ENCODE measurements at regions not wholly inside any gene's neighbourhood (a gene's known extent, or its start where the extent isn't known, plus 50 kb on each side); places are given as distances from the start of the nearest gene placed in this dataset.
"Not testable (repeated sequence)": the region's sequence is repeated elsewhere in the genome, so short reads cannot be mapped to it uniquely, and the experiment has no call there.

GRCh38 chr21:14670409-14670808 lies 124.3 kb upstream of the SAMSN1 start:
- no peak overlapping the region for H2AFZ ChIP-seq (ENCODE audit: low read length)
- H3K79me2 ChIP-seq (ENCODE audit: insufficient read depth, low read length): no peaks in the 10 kb centered on the region
- no peak for TF ChIP-seq CTCF (IDR thresholded peaks at IDR 0.05; ENCODE audit: extremely low read depth, low read depth, low read length)
- no peaks in the 10 kb centered on the region for H3K36me3 ChIP-seq (ENCODE audit: insufficient read depth, low read length)
- no peak for DNase-seq (ENCODE audit: insufficient read length, low spot score, missing footprints)
- no peaks in the 10 kb centered on the region for H4K20me1 ChIP-seq (ENCODE audit: insufficient read depth, low read length)
- H3K27me3 ChIP-seq (ENCODE audit: insufficient read depth, low read length): no peaks in the 10 kb centered on the region
- no peaks in the 10 kb centered on the region for H3K9me3 ChIP-seq (ENCODE audit: low read depth, low read length)
- no peak overlapping the region for H3K4me3 ChIP-seq (ENCODE audit: insufficient read depth, low read length)
- no peak overlapping the region for H3K27ac ChIP-seq (ENCODE audit: low read depth, low read length)
- H3K4me2 ChIP-seq (ENCODE audit: insufficient read depth, low read length): no peak overlapping the region
- no peaks in the 10 kb centered on the region for H3K4me1 ChIP-seq (ENCODE audit: insufficient read depth, low read length)

DNA sequence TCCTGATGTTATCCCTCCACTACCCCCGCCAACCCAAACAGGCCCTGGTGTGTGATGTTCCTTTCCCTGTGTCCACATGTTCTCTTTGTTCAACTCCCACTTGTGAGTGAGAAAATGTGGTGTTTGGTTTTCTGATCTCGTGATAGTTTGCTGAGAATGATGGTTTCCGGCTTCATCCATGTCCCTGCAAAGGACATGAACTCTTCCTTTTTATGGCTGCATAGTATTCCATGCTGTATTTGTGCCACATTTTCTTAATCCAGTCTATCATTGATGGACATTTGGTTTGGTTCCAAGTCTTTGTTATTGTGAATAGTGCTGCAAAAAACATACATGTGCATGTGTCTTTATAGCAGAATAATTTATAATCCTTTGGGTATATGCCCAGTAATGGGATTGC lies 123.0 kb upstream of the SAMSN1 start:
- H3K79me2 ChIP-seq (ENCODE audit: insufficient read depth, low read length); H3K4me1 ChIP-seq (ENCODE audit: insufficient read depth, low read length); H3K4me3 ChIP-seq (ENCODE audit: insufficient read depth, low read length); H3K9me3 ChIP-seq (ENCODE audit: low read depth, low read length); DNase-seq (ENCODE audit: insufficient read length, low spot score, missing footprints); H3K4me2 ChIP-seq (ENCODE audit: insufficient read depth, low read length); H3K36me3 ChIP-seq (ENCODE audit: insufficient read depth, low read length); H3K27me3 ChIP-seq (ENCODE audit: insufficient read depth, low read length); H4K20me1 ChIP-seq (ENCODE audit: insufficient read depth, low read length); H3K27ac ChIP-seq (ENCODE audit: low read depth, low read length); H2AFZ ChIP-seq (ENCODE audit: low read length): not testable (repeated sequence)

- no peak for TF ChIP-seq CTCF (IDR thresholded peaks at IDR 0.05; ENCODE audit: extremely low read depth, low read depth, low read length)
- Histone ChIP-seq H3K4me2 (ENCODE audit: insufficient read depth, low read length) (no peak overlapping the region), H3K4me3 (ENCODE audit: insufficient read depth, low read length) (no peak overlapping the region), H3K9me3 (ENCODE audit: low read depth, low read length) (no peaks in the 10 kb centered on the region), H3K27me3 (ENCODE audit: insufficient read depth, low read length) (no peaks in the 10 kb centered on the region), H3K79me2 (ENCODE audit: insufficient read depth, low read length) (no peaks in the 10 kb centered on the region), H2AFZ (ENCODE audit: low read length) (no peak overlapping the region), H3K4me1 (ENCODE audit: insufficient read depth, low read length) (no peaks in the 10 kb centered on the region), H4K20me1 (ENCODE audit: insufficient read depth, low read length) (no peaks in the 10 kb centered on the region), H3K36me3 (ENCODE audit: insufficient read depth, low read length) (no peaks in the 10 kb centered on the region), H3K27ac (ENCODE audit: low read depth, low read length) (no peak overlapping the region)
- no peak for DNase-seq (ENCODE audit: insufficient read length, low spot score, missing footprints)
These were observed 111.3 kb upstream of the SAMSN1 start for GRCh38 chr21:14657241-14658008.

GRCh38 chr21:14646893-14647292 lies 100.8 kb upstream of the SAMSN1 start:
- Histone ChIP-seq H3K4me2 (ENCODE audit: insufficient read depth, low read length) (no peak overlapping the region), H3K27ac (ENCODE audit: low read depth, low read length) (no peak overlapping the region), H2AFZ (ENCODE audit: low read length) (no peak overlapping the region), H3K79me2 (ENCODE audit: insufficient read depth, low read length) (no peaks in the 10 kb centered on the region), H3K9me3 (ENCODE audit: low read depth, low read length) (no peaks in the 10 kb centered on the region), H3K4me3 (ENCODE audit: insufficient read depth, low read length) (no peak overlapping the region), H3K4me1 (ENCODE audit: insufficient read depth, low read length) (no peaks in the 10 kb centered on the region), H3K36me3 (ENCODE audit: insufficient read depth, low read length) (no peaks in the 10 kb centered on the region), H3K27me3 (ENCODE audit: insufficient read depth, low read length) (no peaks in the 10 kb centered on the region), H4K20me1 (ENCODE audit: insufficient read depth, low read length) (no peaks in the 10 kb centered on the region)
- TF ChIP-seq CTCF (IDR thresholded peaks at IDR 0.05; ENCODE audit: extremely low read depth, low read depth, low read length): no peak
- DNase-seq (ENCODE audit: insufficient read length, low spot score, missing footprints): no peak
